ENCODE measurements at regions not wholly inside any gene's neighbourhood (a gene's known extent, or its start where the extent isn't known, plus 50 kb on each side); places are given as distances from the start of the nearest gene placed in this dataset.

DNA sequence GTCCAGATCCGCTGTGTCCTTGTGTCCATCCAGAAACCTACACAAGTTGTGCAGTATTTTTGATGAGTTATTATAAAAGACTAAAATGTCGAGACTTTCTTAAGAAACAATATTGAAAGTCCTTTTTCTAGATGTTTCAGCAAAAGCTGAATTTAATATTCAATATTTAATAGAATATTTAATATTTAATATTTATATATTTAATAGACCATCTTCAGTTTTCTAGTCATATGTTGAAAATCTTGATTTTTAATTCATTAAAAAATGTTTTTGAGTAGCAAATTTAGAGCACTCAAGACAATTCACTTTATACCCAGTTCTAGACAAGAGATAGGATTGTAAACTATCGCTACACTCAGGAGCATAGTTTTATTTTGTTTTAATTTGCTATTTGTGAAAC is 447.8 kb downstream of the SLITRK5 start:
- ChIA-PET POLR2A (no interaction called here), CTCF (no interaction called here)
- no peak for TF ChIP-seq RAD21 (conservative IDR thresholded peaks at IDR 0.05 in 1 of 2, IDR thresholded peaks at IDR 0.05 in 1 of 2)
- no peak for TF ChIP-seq SMC3 (IDR thresholded peaks at IDR 0.05)
- no peak for TF ChIP-seq NR3C1 (IDR thresholded peaks at IDR 0.05)
- TF ChIP-seq RCOR1 (IDR thresholded peaks at IDR 0.05; ENCODE audit: low read depth, low read length) = no peak
- TF ChIP-seq, protein P1, sequence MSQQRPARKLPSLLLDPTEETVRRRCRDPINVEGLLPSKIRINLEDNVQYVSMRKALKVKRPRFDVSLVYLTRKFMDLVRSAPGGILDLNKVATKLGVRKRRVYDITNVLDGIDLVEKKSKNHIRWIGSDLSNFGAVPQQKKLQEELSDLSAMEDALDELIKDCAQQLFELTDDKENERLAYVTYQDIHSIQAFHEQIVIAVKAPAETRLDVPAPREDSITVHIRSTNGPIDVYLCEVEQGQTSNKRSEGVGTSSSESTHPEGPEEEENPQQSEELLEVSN (IDR thresholded peaks at IDR 0.05; ENCODE audit: borderline replicate concordance, low read depth) = no peak
- TF ChIP-seq, protein P2, sequence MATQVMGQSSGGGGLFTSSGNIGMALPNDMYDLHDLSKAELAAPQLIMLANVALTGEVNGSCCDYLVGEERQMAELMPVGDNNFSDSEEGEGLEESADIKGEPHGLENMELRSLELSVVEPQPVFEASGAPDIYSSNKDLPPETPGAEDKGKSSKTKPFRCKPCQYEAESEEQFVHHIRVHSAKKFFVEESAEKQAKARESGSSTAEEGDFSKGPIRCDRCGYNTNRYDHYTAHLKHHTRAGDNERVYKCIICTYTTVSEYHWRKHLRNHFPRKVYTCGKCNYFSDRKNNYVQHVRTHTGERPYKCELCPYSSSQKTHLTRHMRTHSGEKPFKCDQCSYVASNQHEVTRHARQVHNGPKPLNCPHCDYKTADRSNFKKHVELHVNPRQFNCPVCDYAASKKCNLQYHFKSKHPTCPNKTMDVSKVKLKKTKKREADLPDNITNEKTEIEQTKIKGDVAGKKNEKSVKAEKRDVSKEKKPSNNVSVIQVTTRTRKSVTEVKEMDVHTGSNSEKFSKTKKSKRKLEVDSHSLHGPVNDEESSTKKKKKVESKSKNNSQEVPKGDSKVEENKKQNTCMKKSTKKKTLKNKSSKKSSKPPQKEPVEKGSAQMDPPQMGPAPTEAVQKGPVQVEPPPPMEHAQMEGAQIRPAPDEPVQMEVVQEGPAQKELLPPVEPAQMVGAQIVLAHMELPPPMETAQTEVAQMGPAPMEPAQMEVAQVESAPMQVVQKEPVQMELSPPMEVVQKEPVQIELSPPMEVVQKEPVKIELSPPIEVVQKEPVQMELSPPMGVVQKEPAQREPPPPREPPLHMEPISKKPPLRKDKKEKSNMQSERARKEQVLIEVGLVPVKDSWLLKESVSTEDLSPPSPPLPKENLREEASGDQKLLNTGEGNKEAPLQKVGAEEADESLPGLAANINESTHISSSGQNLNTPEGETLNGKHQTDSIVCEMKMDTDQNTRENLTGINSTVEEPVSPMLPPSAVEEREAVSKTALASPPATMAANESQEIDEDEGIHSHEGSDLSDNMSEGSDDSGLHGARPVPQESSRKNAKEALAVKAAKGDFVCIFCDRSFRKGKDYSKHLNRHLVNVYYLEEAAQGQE (IDR thresholded peaks at IDR 0.05) = no peak
- DNase-seq (ENCODE audit: low read depth in 1 of 2, low spot score in 1 of 2) (no peak), FAIRE-seq (no peak), ATAC-seq (no peak)
- WGBS (ENCODE audit: missing lambda C conversion rate) = 43% methylated on average over 3 of the region's 3 CpGs
- no peaks in the 10 kb centered on the region for H3K9me3 ChIP-seq
- H3K4me2 ChIP-seq = no peak overlapping the region
- H3K4me3 ChIP-seq = no peak overlapping the region
- H3K27ac ChIP-seq = no peak overlapping the region
- no peaks in the 10 kb centered on the region for H3K4me1 ChIP-seq

DNA sequence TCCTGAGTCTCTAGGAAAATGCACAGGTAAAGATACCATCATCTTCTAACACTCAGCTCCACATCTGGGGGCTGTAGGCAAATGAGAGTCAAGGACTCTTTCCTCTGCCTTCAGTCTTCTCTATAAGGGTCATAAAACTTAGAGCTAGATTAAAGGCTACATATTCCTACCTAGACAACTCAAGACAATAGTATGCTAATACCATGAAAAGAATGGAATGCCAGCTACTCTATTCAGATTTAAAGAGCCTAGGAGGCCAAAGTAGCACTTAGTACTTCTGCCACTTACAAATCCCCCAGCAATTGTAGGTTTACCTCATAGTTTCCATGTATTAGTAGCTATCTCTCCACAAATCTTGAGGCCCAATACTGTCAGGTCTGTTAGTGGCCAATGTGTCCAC is 453.0 kb downstream of the SLITRK5 start:
- H3K9me3 ChIP-seq = no peaks in the 10 kb centered on the region
- H3K27ac ChIP-seq = no peak overlapping the region
- H3K4me1 ChIP-seq = no peaks in the 10 kb centered on the region
- POLR2A ChIA-PET = no interaction called here
- no peak overlapping the region for H3K4me2 ChIP-seq
- no peak for TF ChIP-seq ZSCAN20 (CRISPR knock-in tag; IDR thresholded peaks at IDR 0.05)
- TF ChIP-seq, protein P3, sequence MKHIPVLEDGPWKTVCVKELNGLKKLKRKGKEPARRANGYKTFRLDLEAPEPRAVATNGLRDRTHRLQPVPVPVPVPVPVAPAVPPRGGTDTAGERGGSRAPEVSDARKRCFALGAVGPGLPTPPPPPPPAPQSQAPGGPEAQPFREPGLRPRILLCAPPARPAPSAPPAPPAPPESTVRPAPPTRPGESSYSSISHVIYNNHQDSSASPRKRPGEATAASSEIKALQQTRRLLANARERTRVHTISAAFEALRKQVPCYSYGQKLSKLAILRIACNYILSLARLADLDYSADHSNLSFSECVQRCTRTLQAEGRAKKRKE (CRISPR knock-in tag; IDR thresholded peaks at IDR 0.05; ENCODE audit: low read depth) = no peak
- TF ChIP-seq, protein P4, sequence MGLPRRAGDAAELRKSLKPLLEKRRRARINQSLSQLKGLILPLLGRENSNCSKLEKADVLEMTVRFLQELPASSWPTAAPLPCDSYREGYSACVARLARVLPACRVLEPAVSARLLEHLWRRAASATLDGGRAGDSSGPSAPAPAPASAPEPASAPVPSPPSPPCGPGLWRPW (IDR thresholded peaks at IDR 0.05) = no peak
- TF ChIP-seq RAD21 (conservative IDR thresholded peaks at IDR 0.05 in 1 of 2, IDR thresholded peaks at IDR 0.05 in 1 of 2) = no peak
- TF ChIP-seq, protein P5, sequence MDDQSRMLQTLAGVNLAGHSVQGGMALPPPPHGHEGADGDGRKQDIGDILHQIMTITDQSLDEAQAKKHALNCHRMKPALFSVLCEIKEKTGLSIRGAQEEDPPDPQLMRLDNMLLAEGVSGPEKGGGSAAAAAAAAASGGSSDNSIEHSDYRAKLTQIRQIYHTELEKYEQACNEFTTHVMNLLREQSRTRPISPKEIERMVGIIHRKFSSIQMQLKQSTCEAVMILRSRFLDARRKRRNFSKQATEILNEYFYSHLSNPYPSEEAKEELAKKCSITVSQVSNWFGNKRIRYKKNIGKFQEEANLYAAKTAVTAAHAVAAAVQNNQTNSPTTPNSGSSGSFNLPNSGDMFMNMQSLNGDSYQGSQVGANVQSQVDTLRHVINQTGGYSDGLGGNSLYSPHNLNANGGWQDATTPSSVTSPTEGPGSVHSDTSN (IDR thresholded peaks at IDR 0.05) = no peak
- no peak for TF ChIP-seq POLR2AphosphoS2 (conservative IDR thresholded peaks at IDR 0.05; ENCODE audit: low read length)
- TF ChIP-seq, protein P6, sequence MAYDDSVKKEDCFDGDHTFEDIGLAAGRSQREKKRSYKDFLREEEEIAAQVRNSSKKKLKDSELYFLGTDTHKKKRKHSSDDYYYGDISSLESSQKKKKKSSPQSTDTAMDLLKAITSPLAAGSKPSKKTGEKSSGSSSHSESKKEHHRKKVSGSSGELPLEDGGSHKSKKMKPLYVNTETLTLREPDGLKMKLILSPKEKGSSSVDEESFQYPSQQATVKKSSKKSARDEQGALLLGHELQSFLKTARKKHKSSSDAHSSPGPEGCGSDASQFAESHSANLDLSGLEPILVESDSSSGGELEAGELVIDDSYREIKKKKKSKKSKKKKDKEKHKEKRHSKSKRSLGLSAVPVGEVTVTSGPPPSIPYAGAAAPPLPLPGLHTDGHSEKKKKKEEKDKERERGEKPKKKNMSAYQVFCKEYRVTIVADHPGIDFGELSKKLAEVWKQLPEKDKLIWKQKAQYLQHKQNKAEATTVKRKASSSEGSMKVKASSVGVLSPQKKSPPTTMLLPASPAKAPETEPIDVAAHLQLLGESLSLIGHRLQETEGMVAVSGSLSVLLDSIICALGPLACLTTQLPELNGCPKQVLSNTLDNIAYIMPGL (CRISPR knock-in tag; IDR thresholded peaks at IDR 0.05; ENCODE audit: borderline replicate concordance) = no peak
- no peak for TF ChIP-seq SMC3 (IDR thresholded peaks at IDR 0.05)
- ATAC-seq = no peak
- no peak for FAIRE-seq
- CTCF ChIA-PET = no interaction called here
- H3K4me3 ChIP-seq = no peak overlapping the region
- no peak for DNase-seq (ENCODE audit: low read depth in 1 of 2, low spot score in 1 of 2)

DNA sequence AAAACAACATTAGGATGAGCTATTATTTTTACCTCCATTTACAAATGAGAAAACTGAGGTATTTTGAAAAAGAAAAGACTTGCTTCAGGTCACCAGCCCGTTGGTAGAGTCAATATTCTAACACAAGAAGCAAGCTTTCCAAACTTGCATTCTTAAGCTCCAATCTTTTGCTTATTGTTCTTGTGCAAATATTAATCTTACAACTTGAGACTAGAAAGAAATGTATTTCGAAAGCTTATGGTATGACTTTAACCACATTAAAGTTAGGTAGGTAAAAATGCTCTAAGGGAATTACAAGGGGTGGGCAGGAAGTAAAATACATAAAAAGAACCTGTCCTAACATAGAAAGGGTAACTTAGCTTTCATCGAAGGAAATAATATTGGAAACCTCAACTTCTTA is 453.9 kb downstream of the SLITRK5 start:
- ATAC-seq (no peak), DNase-seq (ENCODE audit: low read depth in 1 of 2, low spot score in 1 of 2) (no peak), FAIRE-seq (no peak)
- POLR2A ChIA-PET = no interaction called here
- Histone ChIP-seq H3K9me3 (no peaks in the 10 kb centered on the region), H3K4me3 (no peak overlapping the region), H3K27ac (no peak overlapping the region), H3K4me1 (no peaks in the 10 kb centered on the region), H3K4me2 (no peak overlapping the region)
- no peak for TF ChIP-seq RCOR1 (IDR thresholded peaks at IDR 0.05; ENCODE audit: low read depth, low read length)
- TF ChIP-seq POLR2AphosphoS2 (conservative IDR thresholded peaks at IDR 0.05; ENCODE audit: low read length) = no peak
- no peak for TF ChIP-seq KDM5A (IDR thresholded peaks at IDR 0.05)
- no peak for TF ChIP-seq HEYL (CRISPR knock-in tag; IDR thresholded peaks at IDR 0.05)
- TF ChIP-seq, protein P7, sequence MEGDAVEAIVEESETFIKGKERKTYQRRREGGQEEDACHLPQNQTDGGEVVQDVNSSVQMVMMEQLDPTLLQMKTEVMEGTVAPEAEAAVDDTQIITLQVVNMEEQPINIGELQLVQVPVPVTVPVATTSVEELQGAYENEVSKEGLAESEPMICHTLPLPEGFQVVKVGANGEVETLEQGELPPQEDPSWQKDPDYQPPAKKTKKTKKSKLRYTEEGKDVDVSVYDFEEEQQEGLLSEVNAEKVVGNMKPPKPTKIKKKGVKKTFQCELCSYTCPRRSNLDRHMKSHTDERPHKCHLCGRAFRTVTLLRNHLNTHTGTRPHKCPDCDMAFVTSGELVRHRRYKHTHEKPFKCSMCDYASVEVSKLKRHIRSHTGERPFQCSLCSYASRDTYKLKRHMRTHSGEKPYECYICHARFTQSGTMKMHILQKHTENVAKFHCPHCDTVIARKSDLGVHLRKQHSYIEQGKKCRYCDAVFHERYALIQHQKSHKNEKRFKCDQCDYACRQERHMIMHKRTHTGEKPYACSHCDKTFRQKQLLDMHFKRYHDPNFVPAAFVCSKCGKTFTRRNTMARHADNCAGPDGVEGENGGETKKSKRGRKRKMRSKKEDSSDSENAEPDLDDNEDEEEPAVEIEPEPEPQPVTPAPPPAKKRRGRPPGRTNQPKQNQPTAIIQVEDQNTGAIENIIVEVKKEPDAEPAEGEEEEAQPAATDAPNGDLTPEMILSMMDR (IDR thresholded peaks at IDR 0.05) = no peak
- no peak for TF ChIP-seq HOXA7 (CRISPR knock-in tag; IDR thresholded peaks at IDR 0.05)
- TF ChIP-seq, protein P3 (CRISPR knock-in tag; IDR thresholded peaks at IDR 0.05; ENCODE audit: low read depth) = no peak
- no peak for TF ChIP-seq CHD2 (IDR thresholded peaks at IDR 0.05; ENCODE audit: low read length, partially characterized antibody)
- no peak for TF ChIP-seq NR3C1 (IDR thresholded peaks at IDR 0.05)
- TF ChIP-seq, protein P8, sequence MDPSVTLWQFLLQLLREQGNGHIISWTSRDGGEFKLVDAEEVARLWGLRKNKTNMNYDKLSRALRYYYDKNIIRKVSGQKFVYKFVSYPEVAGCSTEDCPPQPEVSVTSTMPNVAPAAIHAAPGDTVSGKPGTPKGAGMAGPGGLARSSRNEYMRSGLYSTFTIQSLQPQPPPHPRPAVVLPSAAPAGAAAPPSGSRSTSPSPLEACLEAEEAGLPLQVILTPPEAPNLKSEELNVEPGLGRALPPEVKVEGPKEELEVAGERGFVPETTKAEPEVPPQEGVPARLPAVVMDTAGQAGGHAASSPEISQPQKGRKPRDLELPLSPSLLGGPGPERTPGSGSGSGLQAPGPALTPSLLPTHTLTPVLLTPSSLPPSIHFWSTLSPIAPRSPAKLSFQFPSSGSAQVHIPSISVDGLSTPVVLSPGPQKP (IDR thresholded peaks at IDR 0.05; ENCODE audit: low read depth, low read length) = no peak
- CTCF ChIA-PET = interaction anchor here (0.6 kb wide), 1 partner anchor 909 kb away, joined by 3 read pairs; no protein-coding TSS in a partner anchor
- 5% methylated on average over 3 of the region's 3 CpGs for WGBS (ENCODE audit: missing lambda C conversion rate)
